Right lobe of liver (tissue), 4 donors: ENCODE measurements at regions not wholly inside any gene's neighbourhood (a gene's known extent, or its start where the extent isn't known, plus 50 kb on each side); places are given as distances from the start of the nearest gene placed in this dataset.

ENCODE experiments used
- POLR2A ChIP-seq: fragments of 450-650 bp; IDR thresholded peaks from one replicate; pipeline ENCODE4 v1.6.1; 2017; ENCODE audit warnings: antibody characterized with exemption, mild to moderate bottlenecking
- TF ChIP-seq, protein P1 (sequence below), 4 donors: fragments of 200-600 bp in 3 of 4; fragments of 450-650 bp in 1 of 4; IDR thresholded peaks; one replicate each; pipeline versions ENCODE4 v1.5.1 to v1.8.0; 2016 to 2022; ENCODE audit warnings: antibody characterized with exemption in 4 of 4, mild to moderate bottlenecking in 2 of 4
- donor health status: DM: no; HTN: no; CAD: no.
- donor health status: DM: no; HTN: no; CAD: no.
- donor health status: DM: no; HTN: yes; CAD: no.

DNA sequence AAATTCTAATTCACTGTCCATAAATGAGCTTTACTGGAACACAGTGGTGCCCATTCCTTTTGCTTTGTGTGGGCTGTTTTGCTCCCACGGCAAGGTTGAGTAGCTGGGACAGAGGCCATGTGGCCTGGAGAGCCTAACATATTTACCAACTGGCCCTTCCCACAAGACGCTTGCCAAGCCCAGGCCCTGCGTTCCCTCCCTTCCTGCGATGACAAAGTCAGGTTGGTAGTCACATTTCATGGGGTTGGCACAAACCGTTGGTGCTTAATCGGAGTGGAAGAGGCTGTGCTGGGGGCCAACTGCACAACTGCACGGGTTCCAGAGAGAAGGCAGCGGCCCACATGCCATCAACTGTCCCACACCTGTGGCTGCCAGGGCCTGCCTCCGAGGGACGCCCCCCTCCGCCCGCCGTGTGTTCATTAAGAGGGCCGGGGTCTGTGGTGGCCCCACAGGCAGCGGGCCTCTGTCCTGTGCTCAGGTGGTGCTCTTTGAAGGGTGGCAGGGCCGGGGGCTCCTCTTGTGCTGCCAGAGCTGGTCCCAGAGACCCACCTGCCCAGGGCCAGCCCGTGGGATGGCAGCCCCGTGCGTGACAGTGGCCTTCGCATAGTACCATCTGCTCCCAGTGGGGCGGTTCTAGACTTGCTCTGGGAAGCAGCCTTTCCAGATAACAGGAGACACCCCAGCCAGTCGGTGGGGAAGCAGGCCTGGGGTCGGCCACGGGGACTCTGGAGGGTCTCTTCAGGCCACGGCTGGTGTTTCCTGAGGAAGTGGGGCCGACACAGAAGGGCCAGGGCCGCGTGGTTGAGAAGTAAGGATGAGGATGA, 81.5 kb upstream of the CLDN5 start:
- TF ChIP-seq, protein P1, sequence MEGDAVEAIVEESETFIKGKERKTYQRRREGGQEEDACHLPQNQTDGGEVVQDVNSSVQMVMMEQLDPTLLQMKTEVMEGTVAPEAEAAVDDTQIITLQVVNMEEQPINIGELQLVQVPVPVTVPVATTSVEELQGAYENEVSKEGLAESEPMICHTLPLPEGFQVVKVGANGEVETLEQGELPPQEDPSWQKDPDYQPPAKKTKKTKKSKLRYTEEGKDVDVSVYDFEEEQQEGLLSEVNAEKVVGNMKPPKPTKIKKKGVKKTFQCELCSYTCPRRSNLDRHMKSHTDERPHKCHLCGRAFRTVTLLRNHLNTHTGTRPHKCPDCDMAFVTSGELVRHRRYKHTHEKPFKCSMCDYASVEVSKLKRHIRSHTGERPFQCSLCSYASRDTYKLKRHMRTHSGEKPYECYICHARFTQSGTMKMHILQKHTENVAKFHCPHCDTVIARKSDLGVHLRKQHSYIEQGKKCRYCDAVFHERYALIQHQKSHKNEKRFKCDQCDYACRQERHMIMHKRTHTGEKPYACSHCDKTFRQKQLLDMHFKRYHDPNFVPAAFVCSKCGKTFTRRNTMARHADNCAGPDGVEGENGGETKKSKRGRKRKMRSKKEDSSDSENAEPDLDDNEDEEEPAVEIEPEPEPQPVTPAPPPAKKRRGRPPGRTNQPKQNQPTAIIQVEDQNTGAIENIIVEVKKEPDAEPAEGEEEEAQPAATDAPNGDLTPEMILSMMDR (IDR thresholded peaks at IDR 0.05) = no peak
- TF ChIP-seq POLR2A = peak; percentile 83
